Right ventricle myocardium inferior (tissue), 1 donor: ENCODE measurements at regions not wholly inside any gene's neighbourhood (a gene's known extent, or its start where the extent isn't known, plus 50 kb on each side); places are given as distances from the start of the nearest gene placed in this dataset.
A peak's percentile ranks its signal among the peaks of the same experiment; 100 is the strongest.

Experiments used
- ATAC-seq: fragments of 200-7000 bp; cut with Tn5 transposase; one replicate; pipeline ENCODE4 v1.9.1; 2020; ENCODE audit warnings: mild to moderate bottlenecking, moderate library complexity
- DNase-seq: peaks from one replicate; pipeline ENCODE4 v3.0.0; 2021; ENCODE audit errors: missing footprints
- intact Hi-C: fragments of 100-400 bp; cut with DNase I; formaldehyde crosslinking; loops from one replicate; pipeline ENCODE4 v1.11.0; 2022
- donor health status: DM: no; HTN: yes; CAD: no; lungs with severe emphysema.

- intact Hi-C loops, result loop anchor here (5.0 to 10.0 kb wide), 2 partner anchors 545 to 767 kb away; no protein-coding TSS in a partner anchor
- no peak for ATAC-seq
Measured at GRCh38 chr2:12167525-12168317, 421.3 kb downstream of the LPIN1 start.

GRCh38 chr2:12168354-12168753, 421.9 kb downstream of the LPIN1 start:
- intact Hi-C loops, result loop anchor here (5.0 to 10.0 kb wide), 2 partner anchors 544 to 766 kb away; no protein-coding TSS in a partner anchor
- ATAC-seq (no peak), DNase-seq (no peak)

More at GRCh38 chr2:12167525-12168317, 421.3 kb downstream of the LPIN1 start:
- no peak for DNase-seq

GRCh38 chr2:12168791-12169388, 422.5 kb downstream of the LPIN1 start:
- DNase-seq (no peak), ATAC-seq (peak; percentile 81)
- intact Hi-C loops, result loop anchor here (5.0 to 10.0 kb wide), 2 partner anchors 543 to 766 kb away; no protein-coding TSS in a partner anchor

- no peak for DNase-seq
- peak; percentile 64 for ATAC-seq
- intact Hi-C loops, result loop anchor here (5.0 to 10.0 kb wide), 4 partner anchors 305 to 835 kb away; no protein-coding TSS in a partner anchor
Measured at GRCh38 chr2:12169721-12170120, 423.3 kb downstream of the LPIN1 start.

- ATAC-seq (peak; percentile 39), DNase-seq (no peak)
- intact Hi-C loops, result loop anchor here (10.0 kb wide), 2 partner anchors 305 to 835 kb away; no protein-coding TSS in a partner anchor
Measured at GRCh38 chr2:12170121-12170520, 423.7 kb downstream of the LPIN1 start.

- intact Hi-C loops, result loop anchor here (10.0 kb wide), 2 partner anchors 309 to 831 kb away; no protein-coding TSS in a partner anchor
- no peak for ATAC-seq
- DNase-seq, result no peak
Measured at GRCh38 chr2:12173271-12173942, 427.0 kb downstream of the LPIN1 start.

GRCh38 chr2:12173943-12174340, 427.5 kb downstream of the LPIN1 start:
- intact Hi-C loops, result loop anchor here (10.0 kb wide), 2 partner anchors 309 to 831 kb away; no protein-coding TSS in a partner anchor
- ATAC-seq, result no peak
- DNase-seq, result no peak

GRCh38 chr2:12175323-12175722, 428.9 kb downstream of the LPIN1 start:
- no peak for DNase-seq
- no peak for ATAC-seq
- intact Hi-C loops, result loop anchor here (5.0 to 10.0 kb wide), 3 partner anchors 311 to 829 kb away; partner anchors contain the start of gene TRIB2

- ATAC-seq (peak; percentile 73), DNase-seq (no peak)
- intact Hi-C loops, result loop anchor here (5.0 to 10.0 kb wide), 3 partner anchors 312 to 828 kb away; partner anchors contain the start of gene TRIB2
Measured at GRCh38 chr2:12176623-12177454, 430.4 kb downstream of the LPIN1 start.

GRCh38 chr2:12177455-12178288, 431.2 kb downstream of the LPIN1 start:
- ATAC-seq, result peak; percentile 79
- intact Hi-C loops, result loop anchor here (5.0 to 10.0 kb wide), 3 partner anchors 313 to 827 kb away; partner anchors contain the start of gene TRIB2
- no peak for DNase-seq

GRCh38 chr2:12178289-12179080, 432.1 kb downstream of the LPIN1 start:
- intact Hi-C loops, result loop anchor here (5.0 to 10.0 kb wide), 3 partner anchors 314 to 826 kb away; partner anchors contain the start of gene TRIB2
- DNase-seq (no peak), ATAC-seq (no peak)

GRCh38 chr2:12180031-12180430, 433.6 kb downstream of the LPIN1 start:
- intact Hi-C loops, result no loop called here
- no peak for ATAC-seq
- no peak for DNase-seq

GRCh38 chr2:12183032-12183645, 436.7 kb downstream of the LPIN1 start:
- ATAC-seq, result no peak
- no peak for DNase-seq
- intact Hi-C loops, result no loop called here

- ATAC-seq (no peak), DNase-seq (no peak)
- intact Hi-C loops, result no loop called here
Measured at GRCh38 chr2:12192762-12193161, 446.3 kb downstream of the LPIN1 start.

GRCh38 chr2:12194968-12195367, 448.5 kb downstream of the LPIN1 start:
- DNase-seq (no peak), ATAC-seq (no peak)
- intact Hi-C loops, result no loop called here

- no peak for ATAC-seq
Measured at GRCh38 chr2:12196495-12196894, 450.1 kb downstream of the LPIN1 start.

More at GRCh38 chr2:12196495-12196894, 450.1 kb downstream of the LPIN1 start:
- intact Hi-C loops, result no loop called here
- DNase-seq, result no peak
